ENCODE measurements at regions not wholly inside any gene's neighbourhood (a gene's known extent, or its start where the extent isn't known, plus 50 kb on each side); places are given as distances from the start of the nearest gene placed in this dataset.
"Not testable (repeated sequence)": the region's sequence is repeated elsewhere in the genome, so short reads cannot be mapped to it uniquely, and the experiment has no call there.

DNA sequence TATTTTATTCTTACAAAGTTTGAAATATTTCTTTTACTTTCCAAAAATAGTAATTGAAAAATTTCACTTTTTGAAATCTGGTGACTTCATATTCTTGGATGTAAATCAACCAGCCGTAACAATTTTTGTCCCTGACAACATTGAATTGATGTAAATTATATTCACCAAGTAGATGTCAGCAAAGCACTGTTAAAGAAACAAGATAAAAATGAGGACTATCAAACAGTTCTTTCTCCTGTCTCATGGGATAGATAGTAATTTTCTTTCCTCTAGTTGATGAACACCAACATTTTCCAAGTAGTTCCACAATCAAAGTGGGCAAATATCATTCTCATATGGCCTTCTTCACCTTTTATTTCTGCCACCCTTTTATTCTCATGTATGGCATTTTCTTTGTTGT, 1461.9 kb downstream of the MAT2B start:
- DNase-seq (ENCODE audit: low read depth in 2 of 2) = no peak

DNA sequence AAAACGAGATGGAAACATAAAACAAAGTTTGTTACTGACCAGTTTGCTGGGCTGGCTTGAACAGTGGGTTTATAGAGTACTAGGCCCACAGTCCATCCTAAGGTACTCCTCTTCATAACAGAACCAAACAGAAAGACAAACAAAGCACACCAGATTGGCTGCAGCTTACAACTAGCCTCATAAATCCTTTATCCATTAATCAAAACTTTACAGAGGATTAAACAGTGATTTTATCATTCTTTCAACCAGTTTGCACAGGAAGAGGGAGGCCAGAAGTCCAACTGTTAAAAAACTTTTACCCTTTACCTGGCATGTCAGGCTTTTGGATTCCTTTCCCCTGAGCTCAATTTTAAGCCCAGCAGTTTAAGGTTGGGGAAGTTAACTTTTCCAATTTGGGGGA, 1467.6 kb downstream of the MAT2B start:
- DNase-seq (ENCODE audit: low read depth in 2 of 2) = no peak

DNA sequence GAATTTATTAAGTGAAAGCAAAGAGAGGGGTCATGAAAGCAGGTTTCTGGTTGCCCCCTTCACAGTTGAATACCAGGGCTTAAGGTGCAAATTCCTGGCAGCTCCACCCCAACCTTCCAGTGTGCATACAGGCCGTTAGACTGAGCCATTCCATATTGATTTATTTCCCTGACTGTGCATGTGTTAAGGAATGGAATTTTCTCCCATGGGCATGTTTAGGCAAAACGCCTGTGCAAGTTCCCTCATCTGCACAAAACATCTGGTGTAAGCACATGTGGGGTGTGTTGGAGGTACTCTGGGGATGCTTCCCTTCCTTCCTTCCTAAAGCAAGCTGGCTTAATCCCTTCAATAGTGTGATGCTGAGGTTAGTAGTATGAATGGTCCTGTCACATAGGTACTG, 1470.6 kb downstream of the MAT2B start:
- no peak for DNase-seq (ENCODE audit: low read depth in 2 of 2)

DNA sequence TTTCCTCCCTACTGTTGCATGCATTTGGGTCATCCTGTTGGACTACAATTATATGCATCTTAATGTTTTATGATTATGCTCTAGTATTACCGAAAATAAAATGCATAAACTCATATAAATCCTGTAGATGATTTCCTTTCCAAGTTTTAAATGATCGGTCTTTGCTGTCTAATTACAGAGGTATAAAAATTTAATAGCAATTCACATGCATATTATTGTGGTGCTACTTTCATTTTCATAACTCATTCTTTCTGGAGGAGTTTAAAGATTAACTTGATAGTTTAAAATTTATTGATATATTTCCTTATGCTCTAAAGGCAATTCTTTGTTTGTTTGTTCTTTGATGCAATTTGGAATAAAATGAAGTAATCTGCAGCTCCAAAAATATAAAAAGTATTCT, 1475.1 kb downstream of the MAT2B start:
- DNase-seq (ENCODE audit: low read depth in 2 of 2) = no peak

DNA sequence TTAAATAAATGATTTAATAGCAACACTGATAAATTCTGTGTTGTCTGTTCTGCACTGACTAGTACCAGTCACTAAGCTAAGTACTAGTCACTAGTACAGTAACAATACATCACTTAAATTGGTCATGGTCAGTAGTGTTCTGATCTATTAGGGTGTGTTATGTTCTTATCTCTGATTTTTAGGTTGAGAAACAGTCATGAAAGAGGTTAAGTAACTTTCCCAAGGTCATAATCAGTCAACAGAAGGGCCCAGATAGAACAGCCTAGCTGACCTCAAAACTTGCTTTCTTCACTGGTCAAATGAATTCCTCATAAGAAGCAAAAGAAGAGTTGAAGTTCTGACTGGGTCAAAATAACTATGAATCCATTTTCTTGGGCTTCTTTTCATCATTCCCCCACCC, 1492.7 kb downstream of the MAT2B start:
- DNase-seq (ENCODE audit: low read depth in 2 of 2) = no peak

DNA sequence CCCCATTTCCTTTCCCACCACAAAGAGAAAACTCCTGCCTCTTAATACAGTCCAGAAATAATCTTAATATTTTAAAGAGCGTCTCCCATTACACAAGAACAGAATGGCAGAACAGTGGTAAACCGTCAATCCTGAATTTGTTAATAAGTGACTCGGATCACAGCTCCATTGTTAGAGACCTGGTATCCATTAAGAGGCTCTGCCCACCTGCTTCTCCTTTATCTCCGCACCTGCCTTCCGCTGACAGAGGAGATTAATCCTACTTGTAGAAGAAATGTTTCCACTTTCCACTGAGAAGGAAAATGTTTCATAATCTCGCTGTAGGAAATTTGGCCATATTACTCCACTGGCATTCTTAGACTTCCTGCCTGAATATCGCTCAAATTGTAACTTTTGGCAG, 1493.2 kb downstream of the MAT2B start:
- no peak for DNase-seq (ENCODE audit: low read depth in 2 of 2)

DNA sequence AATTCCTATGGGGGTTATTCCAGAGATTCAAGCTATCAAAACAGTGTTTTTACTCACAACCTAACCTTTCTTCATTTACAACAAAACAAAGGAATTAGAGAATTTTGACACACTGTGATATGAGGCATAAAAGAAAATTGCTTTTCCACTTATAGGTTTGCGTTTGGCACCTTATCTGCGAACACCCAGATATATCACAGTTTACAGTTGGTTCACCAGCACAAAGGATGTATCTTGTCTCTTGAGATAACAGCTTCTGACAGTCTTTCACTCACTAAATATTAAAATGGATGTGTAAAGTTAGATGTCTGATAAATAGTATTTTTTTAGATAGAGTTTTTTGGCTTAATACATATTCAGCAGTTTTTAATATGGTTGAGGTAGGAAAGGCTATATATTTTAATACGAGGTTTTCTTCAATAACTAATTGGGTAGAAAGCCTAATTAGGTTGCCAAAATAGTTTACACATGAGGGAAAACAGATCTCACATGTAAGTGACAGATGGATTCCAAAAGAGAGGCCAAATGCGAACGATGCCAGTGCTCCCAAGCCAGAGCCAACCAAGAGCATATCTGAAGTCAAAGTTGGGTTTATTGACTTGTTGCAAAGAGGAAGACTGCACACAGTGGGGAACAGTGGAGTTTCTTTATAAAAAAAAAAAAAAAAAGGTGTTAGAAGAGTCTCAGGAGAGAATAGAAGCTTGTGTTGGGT, 1495.2 kb downstream of the MAT2B start:
- DNase-seq (ENCODE audit: low read depth in 2 of 2) = no peak

DNA sequence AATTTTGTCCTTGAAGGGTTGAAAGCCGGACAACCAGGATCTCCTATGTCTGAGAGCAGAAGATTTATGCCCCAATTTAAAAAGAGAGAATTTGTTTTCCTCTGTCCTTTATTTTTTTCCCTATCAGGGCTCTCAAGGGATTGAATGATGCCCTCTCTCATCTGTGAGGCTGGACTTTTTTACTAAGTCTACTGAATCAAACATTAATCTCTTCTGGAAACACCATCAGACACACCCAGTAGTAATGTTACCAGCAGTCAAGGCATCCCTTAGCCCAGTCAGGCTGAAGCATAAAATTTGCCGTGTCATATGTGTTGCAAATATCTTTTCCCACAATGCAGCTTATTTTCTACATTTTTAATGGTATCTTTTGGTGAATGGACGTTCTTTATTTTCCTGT, 1497.9 kb downstream of the MAT2B start:
- no peak for DNase-seq (ENCODE audit: low read depth in 2 of 2)

DNA sequence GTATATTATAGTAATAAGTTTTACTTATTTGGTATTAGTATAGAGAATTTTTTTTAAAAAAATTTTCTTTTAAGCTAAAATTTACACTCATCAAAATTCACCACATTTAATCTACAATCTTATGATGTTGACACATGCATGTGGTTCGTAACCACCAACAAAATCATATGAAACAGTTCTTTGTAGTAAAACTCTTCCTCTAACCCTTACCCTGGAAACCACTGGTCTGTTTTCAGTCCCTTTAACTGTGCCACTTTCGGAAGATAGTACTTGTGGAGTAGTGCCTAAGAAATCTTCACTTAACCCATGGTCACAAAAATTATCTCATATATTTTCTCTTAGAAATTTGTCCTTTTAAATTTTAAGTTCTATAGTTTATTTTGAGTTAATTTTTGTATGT, 1498.8 kb downstream of the MAT2B start:
- no peak for DNase-seq (ENCODE audit: low read depth in 2 of 2)

DNA sequence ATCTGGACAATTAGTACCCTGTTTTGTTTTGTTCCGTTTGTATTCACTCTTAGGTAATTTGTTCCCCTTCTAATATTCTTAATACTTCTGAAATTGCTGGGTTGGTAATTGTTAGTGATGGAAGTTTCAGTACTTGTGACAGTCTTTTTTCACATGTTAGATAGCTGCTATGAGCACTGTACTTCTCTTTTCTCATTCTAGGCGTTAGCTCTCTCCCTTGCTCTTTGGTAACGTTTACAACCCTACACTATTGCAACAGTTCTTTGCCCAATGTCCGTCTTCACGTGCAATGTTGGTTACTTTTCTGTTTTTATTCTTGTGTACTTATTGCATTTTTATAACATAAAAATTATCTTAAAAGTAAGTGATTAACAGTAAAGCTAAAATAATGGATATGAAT, 1509.0 kb downstream of the MAT2B start:
- no peak for DNase-seq (ENCODE audit: low read depth in 2 of 2)

DNA sequence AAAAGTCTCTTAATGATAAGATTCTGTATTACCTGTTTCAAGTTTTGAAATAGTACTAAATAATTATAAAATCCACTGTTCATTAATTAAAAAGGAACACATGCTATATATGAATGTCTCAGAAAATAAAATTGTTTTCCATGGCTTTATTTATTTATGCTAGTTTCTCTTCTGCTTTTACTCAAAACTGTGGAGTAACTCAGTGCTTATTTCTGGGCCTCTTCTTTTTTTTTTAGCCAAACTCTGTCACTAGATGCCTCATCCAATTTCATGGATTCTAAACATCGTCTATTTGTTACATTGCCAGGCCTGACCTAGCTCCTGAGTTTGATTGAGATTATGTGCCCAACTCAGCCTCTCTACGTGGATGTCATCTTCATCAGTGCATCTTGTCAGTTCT, 1509.7 kb downstream of the MAT2B start:
- DNase-seq (ENCODE audit: low read depth in 2 of 2) = no peak

DNA sequence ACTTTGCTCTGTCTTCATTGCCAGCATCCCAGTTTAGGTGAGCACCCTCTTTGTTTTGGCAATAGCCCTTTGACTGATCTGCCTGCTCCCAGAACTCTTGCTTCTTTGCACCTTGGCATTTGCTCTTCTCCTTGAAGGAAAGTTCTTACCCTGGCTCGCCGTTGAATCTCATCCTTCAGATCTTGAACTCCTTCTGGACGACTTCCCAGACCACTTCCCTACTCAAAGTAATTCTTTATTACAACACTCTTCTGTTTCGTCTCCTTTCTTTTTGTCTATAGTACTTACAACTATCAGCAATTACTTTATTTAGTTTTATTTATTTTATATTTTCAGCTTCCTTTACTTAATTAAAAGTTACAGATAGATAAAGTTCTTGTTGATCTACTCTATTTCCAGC, 1510.1 kb downstream of the MAT2B start:
- no peak for DNase-seq (ENCODE audit: low read depth in 2 of 2)

DNA sequence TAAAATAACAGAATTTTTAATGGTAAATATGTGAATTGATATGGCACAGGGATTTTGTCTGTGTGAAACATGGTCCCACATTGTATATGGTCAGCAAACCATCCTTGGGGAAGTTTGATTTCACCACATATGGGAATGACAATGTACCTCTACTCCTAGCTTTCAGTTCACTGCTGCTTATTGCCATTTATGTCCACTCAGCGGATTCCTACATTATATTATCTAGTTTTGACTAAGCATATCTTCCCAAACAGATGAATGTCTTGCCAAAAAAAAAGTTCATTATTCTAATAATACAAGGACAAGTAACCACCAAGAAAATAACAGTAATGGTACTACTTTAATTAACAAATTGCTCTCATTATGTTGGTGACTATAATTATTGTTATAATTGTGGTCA, 1521.6 kb downstream of the MAT2B start:
- no peak for DNase-seq (ENCODE audit: low read depth in 2 of 2)

DNA sequence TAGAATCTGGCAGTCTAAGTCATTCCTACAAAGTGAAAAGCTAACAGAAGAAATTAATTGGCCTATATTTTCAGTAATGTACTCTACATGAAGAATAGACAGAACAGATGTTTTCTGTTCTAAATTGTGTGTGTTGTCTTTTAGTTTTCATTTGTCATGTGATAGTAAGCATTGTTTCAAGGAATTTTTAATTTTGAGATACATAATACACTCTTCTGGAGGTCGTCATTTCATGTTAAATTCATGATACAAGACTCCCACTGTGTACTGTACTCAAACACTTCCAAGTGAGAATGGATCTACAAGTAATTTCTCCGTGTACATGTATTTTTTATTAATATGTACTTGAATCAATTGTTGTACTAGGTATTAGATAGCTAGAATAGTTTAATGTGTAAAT, 1522.9 kb downstream of the MAT2B start:
- DNase-seq (ENCODE audit: low read depth in 2 of 2) = no peak

DNA sequence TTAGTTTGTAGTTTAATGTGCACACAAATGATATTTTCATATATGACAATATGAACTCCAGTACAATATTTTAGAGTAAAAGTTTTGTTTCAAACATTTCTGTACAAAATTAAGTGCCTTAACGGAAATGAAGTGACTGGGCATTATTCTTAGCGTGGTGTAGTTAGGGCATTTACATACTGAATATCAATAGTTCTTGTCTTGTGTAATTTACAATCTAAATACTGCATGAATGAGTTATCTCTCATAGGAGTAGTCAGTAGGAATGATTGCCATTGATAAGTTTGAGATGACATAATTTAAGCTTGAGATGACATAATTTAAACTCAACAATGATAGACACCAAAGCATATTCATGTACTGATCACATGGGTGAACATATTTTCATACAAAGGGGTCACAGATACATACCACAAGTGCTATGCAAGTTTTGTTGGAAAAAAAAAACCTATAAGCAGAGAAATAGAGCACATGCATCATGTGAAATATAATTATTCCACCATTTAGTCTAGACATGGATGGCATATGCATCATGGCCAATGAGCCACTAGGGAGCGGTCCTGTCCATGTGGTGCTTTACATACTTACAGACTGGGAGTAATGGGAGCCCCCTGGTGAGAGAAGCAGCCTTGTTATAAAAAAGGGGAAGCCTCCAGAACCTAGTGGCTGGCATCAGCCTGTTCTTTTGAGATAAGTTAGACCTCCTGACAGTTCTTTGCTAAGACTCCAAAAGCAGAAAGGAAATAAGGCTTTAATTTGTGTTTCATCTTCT, 1523.9 kb downstream of the MAT2B start:
- no peak for DNase-seq (ENCODE audit: low read depth in 2 of 2)

DNA sequence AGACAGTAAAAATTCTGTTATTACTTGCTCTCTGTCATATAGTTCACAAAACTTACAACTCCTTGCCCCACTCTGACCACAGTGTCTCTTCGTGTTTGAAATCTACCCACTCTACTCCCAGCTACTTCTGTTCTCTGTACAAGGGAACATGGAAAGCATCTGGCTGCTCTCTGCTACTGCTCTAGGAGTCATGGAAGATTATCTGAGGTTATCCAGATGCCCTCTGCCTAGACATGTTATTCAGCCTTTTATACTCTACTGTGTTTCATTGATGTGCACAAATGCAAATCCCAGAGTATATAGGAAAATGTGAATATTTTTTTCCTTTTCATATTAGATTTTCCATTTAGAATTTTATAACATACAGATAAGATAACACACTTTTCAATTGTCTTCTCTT, 1525.6 kb downstream of the MAT2B start:
- no peak for DNase-seq (ENCODE audit: low read depth in 2 of 2)

DNA sequence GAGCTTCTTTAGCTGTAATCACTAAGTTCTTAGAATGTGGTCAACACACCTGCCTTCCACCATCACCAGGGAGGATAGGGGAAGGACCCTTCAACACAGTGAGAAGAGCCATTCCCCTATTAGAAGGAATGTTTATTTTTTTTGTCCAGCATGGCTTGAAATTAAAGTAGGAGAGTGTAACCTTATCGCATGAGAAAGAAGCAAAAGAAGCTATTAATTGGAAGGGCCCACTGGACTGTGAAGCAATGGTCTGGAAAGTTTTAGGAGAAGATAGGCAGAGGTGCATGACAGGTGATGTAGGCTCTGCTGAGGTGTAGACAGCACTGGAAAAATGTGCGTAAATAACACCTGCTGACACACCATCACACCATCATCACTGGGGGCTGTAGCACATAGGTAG, 1526.0 kb downstream of the MAT2B start:
- DNase-seq (ENCODE audit: low read depth in 2 of 2) = no peak

DNA sequence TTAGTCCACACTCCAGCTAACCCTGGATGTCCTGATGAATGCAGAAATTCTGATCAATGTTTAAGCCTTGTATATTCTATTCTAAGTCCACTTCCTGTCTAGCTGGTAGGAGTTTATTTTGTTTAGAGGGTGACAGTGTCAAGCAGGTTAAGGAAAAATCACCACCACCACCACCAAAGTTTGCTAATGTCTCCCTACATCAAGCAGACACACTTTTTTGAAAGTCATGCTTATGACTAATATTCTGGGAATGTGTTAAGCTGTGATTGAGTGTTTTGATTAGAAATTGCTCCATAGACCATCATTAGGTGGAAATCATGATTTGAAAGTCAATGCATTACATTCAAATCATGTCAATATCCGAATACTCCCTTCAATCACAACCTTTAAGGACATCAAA, 1530.1 kb downstream of the MAT2B start:
- DNase-seq (ENCODE audit: low read depth in 2 of 2) = no peak

DNA sequence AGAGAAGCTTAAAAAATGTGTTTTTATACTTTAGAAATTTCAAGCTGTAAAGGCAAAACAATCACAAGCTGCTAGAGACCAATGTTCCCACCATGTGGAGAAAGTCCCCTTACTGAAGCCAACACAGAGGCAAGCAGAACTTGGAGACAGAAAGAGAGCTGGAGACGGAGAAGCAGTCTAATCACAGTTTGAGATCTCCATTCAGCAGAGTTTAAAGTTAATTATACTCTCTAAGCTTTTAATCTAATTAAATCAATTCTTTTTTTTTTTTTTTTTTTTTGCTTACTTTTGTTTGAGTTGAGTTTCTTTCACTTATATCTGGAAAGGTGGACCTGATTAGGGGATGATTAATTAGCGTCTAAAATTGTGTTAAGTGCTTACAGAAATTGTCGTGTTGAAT, 1534.3 kb downstream of the MAT2B start:
- no peak for DNase-seq (ENCODE audit: low read depth in 2 of 2)

DNA sequence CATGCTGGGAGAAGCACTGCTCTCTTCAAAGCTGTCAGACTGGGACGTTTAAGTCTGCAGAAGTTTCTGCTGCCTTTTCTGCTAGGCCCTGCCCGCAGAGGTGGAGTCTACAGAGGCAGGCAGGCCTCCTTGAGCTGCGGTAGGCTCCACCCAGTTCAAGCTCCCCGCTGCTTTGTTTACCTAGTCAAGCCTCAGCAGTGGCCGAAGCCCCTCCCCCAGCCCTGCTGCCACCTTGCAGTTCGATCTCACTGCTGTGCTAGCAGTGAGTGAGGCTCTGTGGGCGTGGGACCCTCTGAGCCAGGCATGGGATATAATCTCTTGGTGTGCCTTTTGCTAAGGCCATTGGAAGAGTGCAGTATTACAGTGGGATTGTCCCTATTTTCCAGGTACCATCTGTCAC, 1540.5 kb downstream of the MAT2B start:
- DNase-seq (ENCODE audit: low read depth in 2 of 2) = not testable (repeated sequence)

DNA sequence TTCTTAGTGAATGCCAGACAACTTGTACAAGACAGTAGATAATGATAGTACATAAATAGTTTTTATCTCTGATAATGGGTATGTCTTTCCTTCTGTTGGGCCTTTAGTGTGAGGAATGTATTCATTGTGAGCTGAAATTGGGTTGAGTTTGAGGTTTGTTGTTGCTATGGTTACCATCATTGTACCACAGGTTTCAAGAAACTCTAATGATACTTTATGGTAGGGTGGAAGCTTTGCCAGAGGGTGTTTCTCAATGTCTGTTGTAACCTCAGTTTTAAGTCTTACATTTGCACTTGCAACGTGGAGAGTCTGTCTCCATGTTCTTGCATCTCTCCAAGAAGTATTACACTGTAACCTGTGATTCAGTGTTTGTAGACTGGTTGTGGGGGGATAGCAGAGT, 1550.1 kb downstream of the MAT2B start:
- no peak for DNase-seq (ENCODE audit: low read depth in 2 of 2)

DNA sequence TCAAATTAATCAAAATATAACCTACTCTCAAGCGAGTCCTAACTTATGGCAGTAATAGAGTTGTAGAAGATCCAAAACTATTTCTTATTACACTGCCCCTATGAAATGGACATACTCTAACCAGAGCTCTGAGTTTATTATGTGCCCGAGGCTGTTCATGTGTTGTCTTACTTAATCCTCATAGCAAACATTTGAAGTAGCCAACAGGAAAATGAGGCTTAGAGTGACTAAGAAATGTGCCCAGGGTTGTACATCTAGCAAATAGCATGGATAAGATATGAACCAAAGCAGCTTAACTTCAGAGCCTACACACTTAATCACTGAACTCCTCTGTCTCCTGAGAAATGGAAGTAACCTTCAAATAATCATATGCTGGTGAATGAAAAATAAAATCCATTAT, 1551.7 kb downstream of the MAT2B start:
- DNase-seq (ENCODE audit: low read depth in 2 of 2) = no peak

DNA sequence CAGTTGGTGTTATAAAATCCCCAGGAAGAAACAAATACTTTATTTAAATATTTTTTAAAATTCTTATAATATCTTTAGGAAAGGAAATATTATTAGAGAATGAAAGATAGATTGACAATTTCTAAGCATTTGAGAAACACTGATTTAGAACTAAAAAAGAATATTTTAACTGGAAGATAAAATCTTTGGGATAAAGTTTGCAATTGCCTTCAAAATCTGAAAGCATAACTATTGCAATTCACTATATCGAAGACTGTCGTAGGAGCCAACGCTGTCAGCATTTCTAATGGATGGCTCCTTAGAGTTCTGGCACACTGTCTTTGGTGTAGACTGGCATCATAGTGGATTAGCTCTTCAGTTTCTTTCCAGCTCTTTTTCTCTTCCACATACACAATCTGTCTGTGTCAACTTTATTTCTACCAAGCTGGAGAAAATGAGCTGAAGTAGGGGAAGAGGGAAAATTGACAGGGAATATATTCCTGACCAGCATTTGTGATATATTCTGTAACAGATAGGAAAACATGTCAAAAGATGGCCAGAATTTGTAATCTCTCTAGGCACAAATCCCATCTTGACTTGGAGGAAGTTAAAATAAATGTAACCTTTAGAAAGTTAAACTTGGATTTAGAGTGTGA, 1561.4 kb downstream of the MAT2B start:
- no peak for DNase-seq (ENCODE audit: low read depth in 2 of 2)

Measured in activated CD4-positive, alpha-beta T cell treated with anti-CD3 and anti-CD28 coated beads for 24 hours (primary cell).